ENCODE measurements at regions not wholly inside any gene's neighbourhood (a gene's known extent, or its start where the extent isn't known, plus 50 kb on each side); places are given as distances from the start of the nearest gene placed in this dataset.

- TF ChIP-seq, protein P1, sequence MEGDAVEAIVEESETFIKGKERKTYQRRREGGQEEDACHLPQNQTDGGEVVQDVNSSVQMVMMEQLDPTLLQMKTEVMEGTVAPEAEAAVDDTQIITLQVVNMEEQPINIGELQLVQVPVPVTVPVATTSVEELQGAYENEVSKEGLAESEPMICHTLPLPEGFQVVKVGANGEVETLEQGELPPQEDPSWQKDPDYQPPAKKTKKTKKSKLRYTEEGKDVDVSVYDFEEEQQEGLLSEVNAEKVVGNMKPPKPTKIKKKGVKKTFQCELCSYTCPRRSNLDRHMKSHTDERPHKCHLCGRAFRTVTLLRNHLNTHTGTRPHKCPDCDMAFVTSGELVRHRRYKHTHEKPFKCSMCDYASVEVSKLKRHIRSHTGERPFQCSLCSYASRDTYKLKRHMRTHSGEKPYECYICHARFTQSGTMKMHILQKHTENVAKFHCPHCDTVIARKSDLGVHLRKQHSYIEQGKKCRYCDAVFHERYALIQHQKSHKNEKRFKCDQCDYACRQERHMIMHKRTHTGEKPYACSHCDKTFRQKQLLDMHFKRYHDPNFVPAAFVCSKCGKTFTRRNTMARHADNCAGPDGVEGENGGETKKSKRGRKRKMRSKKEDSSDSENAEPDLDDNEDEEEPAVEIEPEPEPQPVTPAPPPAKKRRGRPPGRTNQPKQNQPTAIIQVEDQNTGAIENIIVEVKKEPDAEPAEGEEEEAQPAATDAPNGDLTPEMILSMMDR (IDR thresholded peaks at IDR 0.05; ENCODE audit: low read length), result no peak
- TF ChIP-seq EZH2 (optimal IDR thresholded peaks at IDR 0.05; ENCODE audit: low read depth, low read length), result no peak
- no peak for TF ChIP-seq EZH2phosphoT487 (IDR thresholded peaks at IDR 0.05; ENCODE audit: low read length)
Measured at GRCh38 chr1:9477535-9477934, 61.7 kb upstream of the SLC25A33 start.
